ENCODE measurements at regions not wholly inside any gene's neighbourhood (a gene's known extent, or its start where the extent isn't known, plus 50 kb on each side); places are given as distances from the start of the nearest gene placed in this dataset.

DNA sequence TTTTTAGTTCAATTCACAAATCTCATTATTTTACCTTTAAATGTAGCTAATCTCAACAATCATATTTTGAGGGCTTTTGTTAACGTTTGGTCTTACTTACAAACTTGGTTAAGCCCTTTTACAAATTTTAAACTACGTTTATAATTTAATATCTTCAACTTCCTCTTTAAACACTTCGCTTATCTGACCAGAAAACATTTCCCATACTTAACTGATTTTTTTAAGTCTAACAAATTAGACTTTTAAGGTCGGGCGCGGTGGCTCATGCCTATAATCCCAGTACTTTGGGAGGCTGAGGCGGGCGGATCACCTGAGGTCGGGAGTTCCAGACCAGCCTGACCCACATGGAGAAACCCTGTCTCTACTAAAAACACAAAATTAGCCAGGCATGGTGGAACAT is 300.9 kb downstream of the LMX1A start:
- Mint-ChIP-seq H3K27ac (ENCODE audit: unreplicated experiment) (no peak overlapping the region), H3K4me3 (ENCODE audit: unreplicated experiment) (no peak overlapping the region), H3K9me3 (ENCODE audit: unreplicated experiment) (no peaks in the 10 kb centered on the region), H3K27me3 (ENCODE audit: unreplicated experiment) (no peaks in the 10 kb centered on the region), H3K36me3 (ENCODE audit: low read depth, unreplicated experiment) (no peaks in the 10 kb centered on the region), H3K4me1 (ENCODE audit: unreplicated experiment) (no peaks in the 10 kb centered on the region)
- DNase-seq (ENCODE audit: low spot score), result no peak
- TF ChIP-seq, protein P1, sequence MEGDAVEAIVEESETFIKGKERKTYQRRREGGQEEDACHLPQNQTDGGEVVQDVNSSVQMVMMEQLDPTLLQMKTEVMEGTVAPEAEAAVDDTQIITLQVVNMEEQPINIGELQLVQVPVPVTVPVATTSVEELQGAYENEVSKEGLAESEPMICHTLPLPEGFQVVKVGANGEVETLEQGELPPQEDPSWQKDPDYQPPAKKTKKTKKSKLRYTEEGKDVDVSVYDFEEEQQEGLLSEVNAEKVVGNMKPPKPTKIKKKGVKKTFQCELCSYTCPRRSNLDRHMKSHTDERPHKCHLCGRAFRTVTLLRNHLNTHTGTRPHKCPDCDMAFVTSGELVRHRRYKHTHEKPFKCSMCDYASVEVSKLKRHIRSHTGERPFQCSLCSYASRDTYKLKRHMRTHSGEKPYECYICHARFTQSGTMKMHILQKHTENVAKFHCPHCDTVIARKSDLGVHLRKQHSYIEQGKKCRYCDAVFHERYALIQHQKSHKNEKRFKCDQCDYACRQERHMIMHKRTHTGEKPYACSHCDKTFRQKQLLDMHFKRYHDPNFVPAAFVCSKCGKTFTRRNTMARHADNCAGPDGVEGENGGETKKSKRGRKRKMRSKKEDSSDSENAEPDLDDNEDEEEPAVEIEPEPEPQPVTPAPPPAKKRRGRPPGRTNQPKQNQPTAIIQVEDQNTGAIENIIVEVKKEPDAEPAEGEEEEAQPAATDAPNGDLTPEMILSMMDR (IDR thresholded peaks at IDR 0.05; ENCODE audit: unreplicated experiment), result no peak

DNA sequence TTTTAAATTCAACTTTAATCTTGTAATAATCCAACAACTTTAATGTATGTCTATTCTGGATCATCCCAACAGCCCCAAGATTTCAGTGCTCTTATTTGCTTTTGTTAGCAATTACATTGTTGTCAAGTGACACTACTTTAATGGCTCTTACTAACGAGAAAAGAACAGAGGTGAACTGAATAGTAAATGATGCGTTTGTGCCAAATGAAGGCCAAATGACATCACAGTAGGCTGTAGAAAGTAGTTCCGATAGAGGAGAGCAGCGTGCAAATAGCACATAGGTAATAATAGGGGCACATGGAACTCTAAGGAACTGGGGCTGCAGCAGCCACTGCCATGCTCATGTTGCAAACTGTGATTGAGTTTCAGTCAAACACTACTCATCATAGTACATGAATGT is 301.9 kb downstream of the LMX1A start:
- no peak for DNase-seq (ENCODE audit: low spot score)
- TF ChIP-seq, protein P1 (IDR thresholded peaks at IDR 0.05; ENCODE audit: unreplicated experiment), result no peak
- no peak overlapping the region for H3K27ac Mint-ChIP-seq (ENCODE audit: unreplicated experiment)
- H3K4me1 Mint-ChIP-seq (ENCODE audit: unreplicated experiment), result no peaks in the 10 kb centered on the region
- H3K4me3 Mint-ChIP-seq (ENCODE audit: unreplicated experiment), result no peak overlapping the region
- H3K36me3 Mint-ChIP-seq (ENCODE audit: low read depth, unreplicated experiment), result no peaks in the 10 kb centered on the region
- H3K9me3 Mint-ChIP-seq (ENCODE audit: unreplicated experiment), result no peaks in the 10 kb centered on the region
- peaks cover 3% of the 10 kb centered on the region for H3K27me3 Mint-ChIP-seq (ENCODE audit: unreplicated experiment)

DNA sequence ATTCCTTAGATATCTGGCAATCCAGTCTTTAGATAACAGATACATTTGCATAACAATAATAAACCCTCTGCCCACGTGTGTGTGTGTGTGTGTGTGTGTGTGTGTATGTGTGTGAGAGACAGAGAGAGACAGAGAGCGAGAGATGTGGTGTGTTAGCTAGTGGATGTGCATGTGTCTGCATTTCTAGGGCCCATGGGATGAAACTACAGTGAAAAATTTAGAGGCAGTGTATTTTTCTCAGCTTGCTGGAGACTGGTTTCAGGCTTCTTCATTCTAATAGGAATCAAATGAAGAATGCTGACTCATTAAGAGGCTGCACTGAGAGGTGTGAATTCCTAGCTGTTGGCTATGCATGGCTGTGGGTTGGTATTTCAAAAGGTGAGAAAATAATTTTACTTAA is 303.2 kb downstream of the LMX1A start:
- Mint-ChIP-seq H3K36me3 (ENCODE audit: low read depth, unreplicated experiment) (no peaks in the 10 kb centered on the region), H3K27me3 (ENCODE audit: unreplicated experiment) (peaks cover 3% of the 10 kb centered on the region), H3K4me1 (ENCODE audit: unreplicated experiment) (no peaks in the 10 kb centered on the region), H3K9me3 (ENCODE audit: unreplicated experiment) (no peaks in the 10 kb centered on the region), H3K27ac (ENCODE audit: unreplicated experiment) (no peak overlapping the region), H3K4me3 (ENCODE audit: unreplicated experiment) (no peak overlapping the region)
- TF ChIP-seq, protein P1 (IDR thresholded peaks at IDR 0.05; ENCODE audit: unreplicated experiment), result no peak
- DNase-seq (ENCODE audit: low spot score), result no peak

DNA sequence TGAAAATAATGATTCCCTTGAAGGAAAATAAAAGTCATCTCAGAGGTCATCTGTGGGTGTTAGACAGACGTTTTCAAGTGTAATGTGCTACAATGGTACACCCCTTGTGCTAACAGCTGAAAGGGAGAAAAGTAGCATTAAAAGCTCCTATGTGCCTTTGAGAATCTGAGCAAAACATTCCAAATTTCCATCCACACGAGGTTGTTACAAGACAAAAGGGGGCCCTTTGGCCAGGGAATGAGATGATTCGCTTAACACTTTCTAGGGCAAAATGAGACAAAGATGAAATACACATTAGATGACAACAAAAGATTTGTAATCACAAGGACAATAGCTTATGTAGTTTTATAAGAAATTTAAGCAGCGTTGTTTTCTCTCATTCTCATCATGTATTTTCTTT is 303.6 kb downstream of the LMX1A start:
- peaks cover under 1% of the 10 kb centered on the region for H3K4me1 Mint-ChIP-seq (ENCODE audit: unreplicated experiment)
- H3K36me3 Mint-ChIP-seq (ENCODE audit: low read depth, unreplicated experiment), result no peaks in the 10 kb centered on the region
- H3K27ac Mint-ChIP-seq (ENCODE audit: unreplicated experiment), result no peak overlapping the region
- peaks cover 3% of the 10 kb centered on the region for H3K27me3 Mint-ChIP-seq (ENCODE audit: unreplicated experiment)
- no peak for DNase-seq (ENCODE audit: low spot score)
- no peak overlapping the region for H3K4me3 Mint-ChIP-seq (ENCODE audit: unreplicated experiment)
- no peaks in the 10 kb centered on the region for H3K9me3 Mint-ChIP-seq (ENCODE audit: unreplicated experiment)
- TF ChIP-seq, protein P1 (IDR thresholded peaks at IDR 0.05; ENCODE audit: unreplicated experiment), result no peak

DNA sequence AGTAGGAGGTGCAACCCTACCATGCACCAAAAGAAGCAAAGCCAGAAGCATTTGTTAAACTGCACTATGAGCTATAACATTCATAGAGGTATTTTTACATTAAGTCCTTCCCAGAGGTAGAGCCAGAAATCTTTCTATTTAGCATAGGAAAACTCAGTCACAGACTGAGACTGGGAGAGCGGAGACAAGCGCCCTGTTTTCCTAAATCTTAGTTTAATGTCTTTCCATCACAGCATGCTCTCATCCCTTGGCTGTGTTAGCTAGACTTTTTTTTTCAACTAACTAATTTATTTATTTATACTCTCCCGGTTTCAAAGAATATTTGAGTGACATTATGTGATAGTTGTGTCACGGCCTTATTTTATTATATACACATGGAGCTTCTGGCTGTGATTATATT is 304.1 kb downstream of the LMX1A start:
- DNase-seq (ENCODE audit: low spot score), result no peak
- H3K27ac Mint-ChIP-seq (ENCODE audit: unreplicated experiment), result no peak overlapping the region
- H3K4me3 Mint-ChIP-seq (ENCODE audit: unreplicated experiment), result no peak overlapping the region
- TF ChIP-seq, protein P1 (IDR thresholded peaks at IDR 0.05; ENCODE audit: unreplicated experiment), result no peak
- H3K36me3 Mint-ChIP-seq (ENCODE audit: low read depth, unreplicated experiment), result no peaks in the 10 kb centered on the region
- H3K4me1 Mint-ChIP-seq (ENCODE audit: unreplicated experiment), result peaks cover 5% of the 10 kb centered on the region
- peaks cover 3% of the 10 kb centered on the region for H3K27me3 Mint-ChIP-seq (ENCODE audit: unreplicated experiment)
- no peaks in the 10 kb centered on the region for H3K9me3 Mint-ChIP-seq (ENCODE audit: unreplicated experiment)

All from endothelial cell (in vitro differentiated cells).